GM10248 (cell line): ENCODE measurements at regions not wholly inside any gene's neighbourhood (a gene's known extent, or its start where the extent isn't known, plus 50 kb on each side); places are given as distances from the start of the nearest gene placed in this dataset.

Experiments used
- CTCF ChIA-PET: fragments of 300-600 bp; sonication (Branson Sonifier 250); formaldehyde crosslinking; extraction: SDS; loops from one replicate; lab custom pipeline; 2021; ENCODE audit warnings: antibody characterized with exemption; lab: Yijun Ruan, JAX
- POLR2A ChIA-PET: fragments of 350-650 bp; sonication (Branson Sonifier 250); formaldehyde crosslinking; extraction: SDS; loops from one replicate; lab custom pipeline; 2020; ENCODE audit warnings: antibody characterized with exemption; lab: Yijun Ruan, JAX
- DNase-seq: peaks from one replicate; pipeline ENCODE4 v3.0.0; 2012; ENCODE audit errors: extremely low spot score
- TF ChIP-seq, protein P1 (sequence below): IDR thresholded peaks from 2 replicates; pipeline ENCODE4 v1.5.1; 2012; ENCODE audit warnings: mild to moderate bottlenecking, low read depth; ENCODE audit errors: extremely low read depth, missing control alignments, control extremely low read depth

DNA sequence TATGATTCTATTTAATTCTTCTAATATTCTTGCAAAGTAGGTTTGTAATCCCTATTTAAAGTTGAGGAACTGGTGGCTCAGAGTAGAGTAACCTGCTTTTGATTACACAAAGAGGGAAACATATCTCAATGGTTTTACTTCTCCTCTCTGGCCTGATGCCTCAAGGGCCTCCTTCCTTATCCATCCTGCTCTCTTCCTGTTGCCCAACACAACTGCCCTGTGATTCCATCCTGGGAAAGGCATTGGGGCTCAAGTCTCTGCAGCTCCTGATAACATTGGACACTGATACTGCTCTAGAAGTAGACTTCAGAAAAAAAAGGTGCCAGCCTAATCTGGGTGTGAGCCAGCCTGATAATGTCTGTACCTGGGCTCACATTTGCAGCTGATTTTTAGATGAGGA, 75.8 kb downstream of the RDH14 start:
- DNase-seq = no peak
- POLR2A ChIA-PET = no interaction called here
- CTCF ChIA-PET = interaction anchor here (1.3 to 1.6 kb wide), 3 partner anchors 18 to 63 kb away, joined by 3 to 4 read pairs (median 3); no protein-coding TSS in a partner anchor
- TF ChIP-seq, protein P1, sequence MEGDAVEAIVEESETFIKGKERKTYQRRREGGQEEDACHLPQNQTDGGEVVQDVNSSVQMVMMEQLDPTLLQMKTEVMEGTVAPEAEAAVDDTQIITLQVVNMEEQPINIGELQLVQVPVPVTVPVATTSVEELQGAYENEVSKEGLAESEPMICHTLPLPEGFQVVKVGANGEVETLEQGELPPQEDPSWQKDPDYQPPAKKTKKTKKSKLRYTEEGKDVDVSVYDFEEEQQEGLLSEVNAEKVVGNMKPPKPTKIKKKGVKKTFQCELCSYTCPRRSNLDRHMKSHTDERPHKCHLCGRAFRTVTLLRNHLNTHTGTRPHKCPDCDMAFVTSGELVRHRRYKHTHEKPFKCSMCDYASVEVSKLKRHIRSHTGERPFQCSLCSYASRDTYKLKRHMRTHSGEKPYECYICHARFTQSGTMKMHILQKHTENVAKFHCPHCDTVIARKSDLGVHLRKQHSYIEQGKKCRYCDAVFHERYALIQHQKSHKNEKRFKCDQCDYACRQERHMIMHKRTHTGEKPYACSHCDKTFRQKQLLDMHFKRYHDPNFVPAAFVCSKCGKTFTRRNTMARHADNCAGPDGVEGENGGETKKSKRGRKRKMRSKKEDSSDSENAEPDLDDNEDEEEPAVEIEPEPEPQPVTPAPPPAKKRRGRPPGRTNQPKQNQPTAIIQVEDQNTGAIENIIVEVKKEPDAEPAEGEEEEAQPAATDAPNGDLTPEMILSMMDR = no peak

DNA sequence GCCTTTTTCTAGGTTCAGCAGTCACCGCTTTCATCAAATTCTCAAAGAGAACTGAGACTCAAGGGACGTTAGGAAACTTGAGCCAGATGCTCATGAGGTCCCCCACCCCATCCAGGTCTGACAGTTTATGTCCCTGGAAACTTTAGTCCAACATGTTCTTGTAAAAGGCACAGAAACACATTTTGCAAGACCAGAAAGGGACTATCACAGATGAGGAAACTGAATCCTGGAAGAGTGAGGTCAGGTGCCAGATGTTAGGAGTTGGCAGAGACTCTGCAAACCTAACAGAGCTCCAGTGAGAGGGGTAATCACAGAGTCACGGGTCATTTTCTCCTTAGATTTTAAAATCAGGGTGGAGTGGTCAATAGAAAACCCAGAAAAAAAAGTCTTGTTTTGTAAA, 76.6 kb downstream of the RDH14 start:
- ChIA-PET POLR2A (interaction anchor here (0.7 kb wide), 1 partner anchor 1568 kb away, joined by 3 read pairs; the partner anchor contains the start of gene LAPTM4A), CTCF (interaction anchor here (1.6 kb wide), 2 partner anchors 19 to 62 kb away, joined by 3 read pairs; no protein-coding TSS in a partner anchor)
- TF ChIP-seq, protein P1 = no peak
- no peak for DNase-seq

DNA sequence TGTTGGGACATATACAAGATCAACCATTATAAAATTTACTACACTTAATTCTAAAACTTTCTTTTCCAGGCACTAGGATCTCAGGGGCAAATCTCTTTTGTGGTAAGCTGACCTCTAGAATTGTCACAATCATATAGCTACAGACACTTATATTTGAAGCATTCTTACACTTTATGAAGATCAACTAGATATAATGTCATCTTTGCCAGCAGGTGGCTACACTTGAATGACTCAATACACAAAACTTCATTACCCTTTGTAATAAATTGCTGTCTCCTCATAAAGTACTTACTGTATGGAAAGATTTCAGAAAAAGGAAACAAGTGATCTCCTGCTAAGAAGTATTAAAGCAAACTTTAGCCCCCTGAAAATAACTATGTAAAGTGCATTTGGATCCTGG, 77.8 kb downstream of the RDH14 start:
- TF ChIP-seq, protein P1 = no peak
- CTCF ChIA-PET = no interaction called here

DNA sequence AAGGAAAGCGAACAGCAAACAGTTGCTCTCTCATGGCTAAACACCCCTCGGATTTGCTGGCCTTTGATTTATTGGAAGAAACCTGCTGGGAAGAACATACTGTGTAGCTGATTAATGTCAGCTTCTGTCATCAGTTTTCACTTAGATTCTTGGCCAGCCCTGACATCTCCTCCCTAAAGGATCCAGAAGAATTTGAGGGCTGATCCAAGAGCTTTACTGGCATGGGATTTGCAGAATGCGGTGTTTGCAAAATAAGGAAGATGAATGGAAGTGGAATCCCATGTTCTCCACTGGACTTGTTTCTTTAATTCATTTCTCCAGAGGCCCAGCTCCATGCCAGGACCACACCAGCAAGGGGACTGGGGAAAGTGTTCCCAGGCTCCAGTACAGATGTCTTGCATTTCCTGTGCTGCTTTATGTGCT, 80.5 kb downstream of the RDH14 start:
- DNase-seq = no peak
- TF ChIP-seq, protein P1 = no peak
- POLR2A ChIA-PET = no interaction called here
- CTCF ChIA-PET = no interaction called here

More for the DNA sequence above, 77.8 kb downstream of the RDH14 start:
- DNase-seq = no peak
- POLR2A ChIA-PET = no interaction called here

DNA sequence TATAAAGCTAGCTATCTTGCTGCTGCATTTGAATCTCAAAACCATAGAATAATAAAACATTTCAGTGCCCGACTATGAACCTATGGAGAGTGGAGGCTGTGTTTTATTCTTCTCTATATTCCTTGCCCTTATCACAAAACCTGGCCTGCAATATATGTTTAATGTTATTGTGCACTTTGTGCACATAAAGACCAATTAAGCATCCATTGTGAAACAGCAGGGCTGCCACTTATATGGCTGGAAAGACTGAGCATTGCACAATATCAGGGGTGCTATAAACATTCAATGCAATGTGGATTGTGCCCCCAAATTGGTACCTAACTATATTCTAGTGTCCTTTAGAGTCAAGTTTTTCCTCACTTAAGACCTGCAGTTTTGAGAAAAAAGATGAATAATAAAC, 83.2 kb downstream of the RDH14 start:
- POLR2A ChIA-PET = no interaction called here

DNA sequence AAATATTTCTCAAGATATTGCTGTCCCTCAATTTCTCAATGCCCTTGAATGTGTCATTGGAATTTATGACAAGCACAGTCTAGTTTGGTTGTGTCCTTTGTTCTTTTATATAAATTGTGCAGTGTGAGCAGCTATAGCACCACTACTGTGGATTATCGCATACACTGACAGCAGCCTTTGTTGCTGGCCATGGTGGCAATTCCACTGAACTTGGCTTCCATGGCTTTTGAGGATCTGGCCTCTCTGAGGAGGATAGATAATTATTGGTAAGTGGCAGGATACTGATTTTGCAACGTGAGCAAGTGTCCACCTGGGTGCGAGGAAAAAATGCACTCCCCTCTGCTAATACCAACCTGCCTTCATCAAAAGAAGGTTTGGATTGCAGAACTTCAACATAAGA, 84.0 kb downstream of the RDH14 start:
- ChIA-PET POLR2A (no interaction called here), CTCF (no interaction called here)
- TF ChIP-seq, protein P1 = no peak
- no peak for DNase-seq

More for the DNA sequence above, 83.2 kb downstream of the RDH14 start:
- DNase-seq = no peak
- CTCF ChIA-PET = no interaction called here
- TF ChIP-seq, protein P1 = no peak
